RWPE1 (cell line): ENCODE measurements at regions not wholly inside any gene's neighbourhood (a gene's known extent, or its start where the extent isn't known, plus 50 kb on each side); places are given as distances from the start of the nearest gene placed in this dataset.

Source experiments
- CTCF ChIA-PET: fragments of 350-600 bp; sonication (Branson Sonifier 250); formaldehyde crosslinking; extraction: SDS; loops from one replicate; lab custom pipeline; 2021; lab: Yijun Ruan, JAX
- POLR2A ChIA-PET: fragments of 400-600 bp; formaldehyde crosslinking; extraction: SDS; loops from one replicate; lab custom pipeline; 2020; ENCODE audit warnings: antibody characterized with exemption; ENCODE audit not compliant: low non-redundant PET; lab: Yijun Ruan, JAX
- DNase-seq: peaks from one replicate; pipeline ENCODE4 v3.0.0; 2012; ENCODE audit warnings: low spot score
- H3K27ac ChIP-seq: fragments of 450-650 bp; 2 replicates; pipeline ENCODE4 v1.5.1; 2017
- CTCF ChIP-seq: fragments of 450-650 bp; conservative IDR thresholded peaks from 2 replicates; pipeline ENCODE4 v1.5.1; 2017; ENCODE audit warnings: low read depth, mild to moderate bottlenecking

- ChIA-PET POLR2A (no interaction called here), CTCF (no interaction called here)
- DNase-seq: no peak
- no peak for TF ChIP-seq CTCF
- no peak overlapping the region for H3K27ac ChIP-seq
Measured at GRCh38 chr1:114295321-114295720, 141.7 kb upstream of the SYT6 start.

GRCh38 chr1:114292835-114293234, 139.2 kb upstream of the SYT6 start:
- CTCF ChIA-PET: interaction anchor here (2.0 kb wide), 1 partner anchor 10 kb away, joined by 17 read pairs; no protein-coding TSS in a partner anchor
- H3K27ac ChIP-seq: no peak overlapping the region
- POLR2A ChIA-PET: no interaction called here
- DNase-seq: no peak
- TF ChIP-seq CTCF: no peak

GRCh38 chr1:114292194-114292593, 138.5 kb upstream of the SYT6 start:
- no peak for DNase-seq
- ChIA-PET POLR2A (no interaction called here), CTCF (interaction anchor here (2.0 kb wide), 1 partner anchor 9 kb away, joined by 17 read pairs; no protein-coding TSS in a partner anchor)
- no peak overlapping the region for H3K27ac ChIP-seq
- TF ChIP-seq CTCF: no peak

- no peak overlapping the region for H3K27ac ChIP-seq
- no peak for TF ChIP-seq CTCF
- ChIA-PET POLR2A (no interaction called here), CTCF (interaction anchor here (0.6 to 2.0 kb wide), 2 partner anchors 8 to 89 kb away, joined by 5 to 17 read pairs; no protein-coding TSS in a partner anchor)
- DNase-seq: no peak
Measured at GRCh38 chr1:114290776-114291175, 137.1 kb upstream of the SYT6 start.

GRCh38 chr1:114290341-114290740, 136.7 kb upstream of the SYT6 start:
- POLR2A ChIA-PET: no interaction called here
- TF ChIP-seq CTCF: no peak
- H3K27ac ChIP-seq: no peak overlapping the region
- CTCF ChIA-PET: interaction anchor here (0.6 kb wide), 2 partner anchors 89 to 312 kb away, joined by 5 to 6 read pairs; no protein-coding TSS in a partner anchor
- no peak for DNase-seq

GRCh38 chr1:114289824-114290223, 136.2 kb upstream of the SYT6 start:
- no peak for TF ChIP-seq CTCF
- DNase-seq: no peak
- ChIA-PET POLR2A (no interaction called here), CTCF (interaction anchor here (0.6 kb wide), 2 partner anchors 311 to 346 kb away, joined by 3 to 6 read pairs; no protein-coding TSS in a partner anchor)
- H3K27ac ChIP-seq: no peak overlapping the region
